ENCODE measurements at regions not wholly inside any gene's neighbourhood (a gene's known extent, or its start where the extent isn't known, plus 50 kb on each side); places are given as distances from the start of the nearest gene placed in this dataset.
"Not testable (repeated sequence)": the region's sequence is repeated elsewhere in the genome, so short reads cannot be mapped to it uniquely, and the experiment has no call there.

DNA sequence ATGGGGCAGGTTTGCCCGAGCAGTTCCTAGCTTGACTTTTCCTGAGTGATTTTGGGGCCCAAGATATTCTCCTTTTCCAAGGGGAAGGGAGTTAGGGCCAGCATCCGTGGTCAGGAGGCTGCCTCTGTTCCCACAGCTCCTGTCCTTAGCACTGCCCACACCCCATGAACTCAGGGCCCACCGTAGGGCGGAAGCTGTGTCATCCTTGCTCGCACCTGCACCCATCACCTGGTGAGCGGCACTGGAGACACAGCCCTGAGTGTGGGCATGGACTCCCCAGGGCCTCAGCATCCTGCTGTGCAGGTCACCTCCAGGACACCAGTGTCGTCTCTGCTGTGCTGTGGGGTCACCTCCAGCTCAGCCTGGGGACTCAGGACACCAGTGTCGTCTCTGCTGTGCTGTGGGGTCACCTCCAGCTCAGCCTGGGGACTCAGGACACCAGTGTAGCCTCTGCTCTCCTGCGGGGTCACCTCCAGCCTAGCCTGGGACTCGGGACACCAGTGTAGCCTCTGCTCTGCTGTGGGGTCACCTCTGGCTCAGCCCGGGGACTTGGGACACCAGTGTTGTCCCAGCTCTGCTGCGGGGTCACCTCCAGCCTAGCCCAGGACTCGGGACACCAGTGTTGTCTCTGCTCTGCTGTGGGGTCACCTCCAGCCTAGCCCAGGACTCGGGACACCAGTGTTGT, 322.9 kb downstream of the ADGRD1 start:
- DNase-seq, result no peak

GRCh38 chr12:131277186-131278091, 323.7 kb downstream of the ADGRD1 start:
- DNase-seq, result not testable (repeated sequence)

- DNase-seq, result not testable (repeated sequence)
Observed at GRCh38 chr12:131278451-131279115, 324.9 kb downstream of the ADGRD1 start.

DNA sequence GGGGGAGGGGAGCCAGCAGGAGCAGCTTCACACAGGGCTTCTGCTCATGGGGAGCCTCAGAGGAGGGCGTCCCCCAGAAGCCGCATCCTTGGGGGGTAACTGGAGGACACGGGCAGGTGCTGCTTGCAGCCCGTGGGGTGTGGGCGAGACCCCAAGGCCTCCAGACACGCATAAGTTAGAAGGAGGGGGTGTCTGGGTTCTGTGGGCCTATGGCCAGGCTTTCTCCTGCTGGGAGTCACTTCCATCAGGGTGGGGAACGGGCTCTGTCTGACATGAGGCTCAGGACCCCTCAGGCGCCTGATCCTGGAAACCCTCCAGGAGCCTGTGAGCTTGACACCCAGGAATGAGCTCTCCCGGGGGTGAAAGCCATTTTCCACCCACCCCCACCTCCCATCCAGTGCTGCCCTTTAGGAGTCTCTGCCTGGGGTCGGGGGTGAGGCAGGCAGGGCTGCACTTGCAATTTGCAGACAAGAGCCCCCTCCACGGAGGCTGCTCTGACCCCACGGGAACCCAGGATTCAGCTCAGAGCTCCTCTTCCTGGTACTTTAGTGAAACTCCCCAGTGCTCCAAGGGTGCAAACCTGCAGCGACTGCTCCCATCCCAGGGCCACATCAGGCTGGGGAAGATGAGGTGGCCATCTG, 325.7 kb downstream of the ADGRD1 start:
- DNase-seq, result no peak

GRCh38 chr12:131280426-131280825, 326.7 kb downstream of the ADGRD1 start:
- DNase-seq, result no peak

DNA sequence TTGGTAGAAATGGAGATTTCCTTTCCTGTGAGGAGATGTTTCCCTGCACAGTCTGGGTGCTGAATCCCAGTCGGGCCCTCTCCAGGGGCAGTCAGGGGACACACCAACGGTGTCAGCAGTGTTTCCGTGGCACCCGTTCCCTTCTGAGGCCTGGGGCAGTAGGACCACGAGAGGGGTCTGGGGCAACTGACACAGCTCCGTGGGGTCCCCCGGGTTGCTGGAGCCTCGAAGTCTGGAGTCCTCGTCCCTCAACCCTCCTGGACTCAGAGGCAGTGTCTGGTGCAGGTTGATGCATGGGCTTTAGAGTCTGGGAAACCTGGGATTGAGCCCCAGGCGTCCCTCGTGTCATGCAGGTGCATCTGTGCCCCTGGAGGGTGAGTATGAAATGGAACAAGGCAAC, 327.3 kb downstream of the ADGRD1 start:
- DNase-seq, result no peak

DNA sequence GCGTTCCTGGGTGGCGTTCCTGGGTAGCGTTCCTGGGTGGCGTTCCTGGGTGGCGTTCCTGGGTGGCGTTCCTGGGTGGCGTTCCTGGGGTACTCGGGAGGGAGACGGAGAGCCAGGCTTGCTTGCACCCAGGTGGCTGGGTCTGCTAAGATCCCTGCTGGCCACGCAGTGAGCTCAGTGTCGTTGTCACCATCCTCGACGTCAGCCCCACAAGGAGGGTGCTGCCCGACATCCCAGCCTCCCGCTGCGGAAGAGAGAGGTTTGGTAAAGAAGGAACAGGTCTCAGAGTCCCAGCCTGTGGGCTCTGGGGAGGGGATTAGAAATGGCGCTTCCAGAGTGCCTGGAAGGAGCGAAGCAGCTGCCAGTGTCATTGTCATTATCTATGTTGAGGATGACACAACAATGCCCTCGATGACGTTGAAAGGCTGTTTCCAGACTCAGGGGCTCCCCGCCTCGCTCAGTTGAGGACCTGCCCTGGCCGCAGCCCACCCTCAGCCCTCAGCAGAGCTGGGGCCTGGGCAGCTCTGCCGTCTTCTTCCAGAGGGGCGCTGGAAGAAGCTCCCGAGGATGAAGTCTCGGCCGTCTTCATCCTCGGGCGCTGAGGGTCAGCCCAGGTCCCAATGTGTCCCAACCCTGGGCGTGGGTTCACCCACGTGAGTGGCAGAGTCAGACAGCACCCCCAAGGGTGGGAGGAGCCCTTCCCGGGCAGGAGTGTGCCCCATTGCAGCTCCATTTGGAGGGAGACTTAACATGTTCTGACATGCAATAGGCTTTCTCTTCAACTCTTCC, 328.8 kb downstream of the ADGRD1 start:
- DNase-seq, result no peak

- no peak for DNase-seq
Observed at GRCh38 chr12:131283191-131283861, 329.6 kb downstream of the ADGRD1 start.

DNA sequence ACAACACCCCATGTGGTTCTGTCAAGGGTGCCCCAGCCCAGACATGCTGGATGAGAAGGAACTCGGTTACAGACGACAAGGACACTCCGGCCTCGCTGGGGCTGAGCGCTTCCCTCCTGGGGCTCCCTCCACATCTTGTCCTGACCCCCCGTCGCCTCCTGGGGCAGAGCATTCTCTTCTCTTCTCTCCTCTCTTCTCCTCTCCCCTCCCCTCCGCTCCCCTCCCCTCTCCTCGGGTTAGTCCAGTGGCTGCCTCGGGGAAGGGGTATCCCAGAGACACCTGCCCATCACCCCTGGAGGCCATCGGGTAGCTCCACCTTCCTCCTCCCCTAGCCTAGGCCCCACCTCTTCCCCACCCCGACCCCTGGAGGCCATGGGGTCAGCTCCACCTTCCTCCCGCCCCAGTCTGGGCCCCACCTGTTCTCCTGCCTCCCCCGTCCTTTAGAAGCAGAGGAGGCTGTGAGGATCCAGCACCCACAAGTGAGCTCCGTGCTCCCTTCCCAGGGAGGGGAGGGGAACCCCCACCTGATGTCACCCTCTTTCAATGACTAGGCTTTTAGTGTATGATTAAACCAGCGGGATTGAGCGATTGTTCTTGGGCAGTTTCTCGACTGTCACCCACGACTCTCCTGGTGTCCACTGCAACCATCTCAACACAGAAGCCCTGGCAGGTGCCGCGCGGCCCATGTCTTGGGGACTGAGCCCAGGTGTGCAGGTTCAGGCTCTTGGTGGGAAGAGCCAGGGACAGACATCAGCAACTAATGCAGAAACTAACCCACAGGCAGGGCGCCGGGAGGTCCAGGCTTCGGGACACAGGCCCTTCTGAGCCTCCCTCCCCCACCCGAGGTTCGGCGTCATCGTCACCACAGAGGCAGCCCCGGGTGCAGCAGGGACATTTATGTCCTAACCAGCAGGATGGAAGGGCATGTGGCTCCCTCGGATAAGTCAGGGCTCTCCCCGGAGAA, 330.4 kb downstream of the ADGRD1 start:
- not testable (repeated sequence) for DNase-seq

DNA sequence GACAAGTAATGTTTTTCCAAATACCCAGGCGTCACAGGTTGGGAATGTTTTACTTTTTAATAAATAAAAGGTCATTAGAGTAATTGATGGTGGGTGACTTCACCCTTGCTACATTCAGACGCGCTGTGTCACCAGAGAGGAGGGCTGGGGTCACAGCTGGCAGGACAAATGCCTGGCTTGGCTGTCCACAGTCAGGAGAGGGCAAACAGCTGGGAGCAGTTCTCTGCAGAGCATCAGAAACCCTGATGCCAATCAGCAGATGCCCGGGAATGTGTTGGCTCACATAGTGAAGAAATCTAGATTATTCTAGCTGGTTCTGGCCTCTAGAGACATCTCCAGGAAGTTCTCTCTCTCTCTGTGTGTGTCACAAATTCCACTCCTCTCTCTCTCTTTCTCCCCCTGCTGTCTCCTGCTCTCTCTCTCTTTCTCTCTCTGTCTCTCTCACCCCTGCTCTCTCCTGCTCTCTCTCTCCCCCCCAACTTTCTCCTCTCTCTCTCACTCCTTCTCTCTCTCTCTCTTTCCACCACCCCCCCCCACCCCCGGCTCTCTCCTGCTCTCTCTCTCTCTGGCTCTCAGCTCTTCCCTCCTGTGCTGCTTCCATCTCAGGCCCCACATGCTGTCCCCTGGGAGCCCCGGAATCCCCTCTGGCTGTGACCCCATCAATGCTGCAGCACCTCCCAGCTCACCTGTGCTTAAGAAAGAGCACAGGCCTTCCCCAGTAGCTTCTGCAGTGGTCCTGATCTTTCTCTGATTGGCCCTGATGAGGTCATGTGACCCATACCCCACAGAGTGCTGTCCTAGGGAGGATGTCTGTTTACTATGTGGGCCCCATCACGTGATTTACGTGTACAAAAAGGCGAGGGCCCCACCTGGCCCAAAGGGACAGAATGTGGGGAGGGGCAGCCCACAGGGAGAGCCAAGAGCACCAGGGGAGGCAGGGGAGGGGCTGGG, 331.5 kb downstream of the ADGRD1 start:
- DNase-seq, result not testable (repeated sequence)

DNA sequence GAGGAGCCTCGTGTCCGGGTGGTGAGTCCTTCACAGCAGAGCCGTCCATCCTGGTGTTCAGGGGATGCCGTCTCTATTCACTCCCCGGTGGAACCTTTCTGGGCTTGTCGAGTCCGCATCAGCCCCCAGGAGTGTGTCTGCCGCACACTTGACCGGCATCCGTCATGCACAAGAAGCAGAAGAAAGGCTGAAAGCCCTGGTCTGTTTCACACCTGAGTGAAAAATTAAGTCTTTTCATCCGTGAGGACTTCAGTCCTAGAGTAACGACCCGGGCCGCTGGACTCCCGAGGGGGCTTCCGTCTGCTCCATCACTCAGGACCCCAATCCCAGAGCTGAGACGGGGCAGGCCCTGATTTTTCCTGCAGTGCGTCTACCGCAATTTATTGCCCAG, 332.2 kb downstream of the ADGRD1 start:
- not testable (repeated sequence) for DNase-seq

- not testable (repeated sequence) for DNase-seq
Observed at GRCh38 chr12:131286301-131286700, 332.6 kb downstream of the ADGRD1 start.

DNA sequence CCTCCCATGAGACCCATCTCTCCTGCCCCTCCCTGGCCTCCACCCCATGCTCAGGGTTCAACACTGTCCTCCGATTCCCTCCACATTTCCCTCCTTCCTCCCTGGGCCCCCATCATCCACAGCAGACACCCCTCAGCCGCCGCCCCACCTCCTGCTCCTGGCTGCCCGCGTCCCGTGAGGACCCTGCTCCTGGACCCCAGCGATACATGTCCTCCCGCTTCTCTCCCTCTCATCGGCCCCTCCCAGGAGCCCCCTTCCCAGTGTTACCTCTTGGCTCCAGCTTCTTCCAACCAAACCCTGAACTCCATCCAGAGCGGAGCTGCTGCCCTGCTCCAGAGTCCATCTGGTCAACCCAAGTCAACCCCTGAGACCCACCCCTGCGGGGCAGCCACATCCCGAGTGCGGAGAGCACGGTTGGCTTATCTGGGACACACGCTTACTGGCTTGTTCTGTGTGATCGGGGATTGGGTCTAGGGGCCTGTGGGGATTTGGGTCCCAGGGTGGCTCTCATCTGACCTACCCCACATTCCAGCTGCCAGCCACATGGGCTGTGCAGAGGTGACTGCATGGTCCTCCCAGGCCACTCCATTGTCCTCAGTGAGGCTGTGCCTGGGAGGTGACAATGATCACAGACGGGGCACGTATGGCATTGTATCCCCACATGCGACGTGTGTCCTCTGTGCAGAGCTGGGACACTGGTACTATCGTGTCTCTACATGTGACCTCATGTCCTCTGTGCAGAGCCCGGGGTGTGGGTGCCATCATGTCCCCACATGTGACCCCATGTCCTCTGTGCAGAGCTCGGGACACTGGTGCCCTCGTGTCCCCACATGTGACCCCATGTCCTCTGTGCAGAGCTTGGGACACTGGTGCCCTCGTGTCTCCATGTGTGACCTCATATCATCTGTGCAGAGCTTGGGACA, 333.6 kb downstream of the ADGRD1 start:
- DNase-seq, result no peak

DNA sequence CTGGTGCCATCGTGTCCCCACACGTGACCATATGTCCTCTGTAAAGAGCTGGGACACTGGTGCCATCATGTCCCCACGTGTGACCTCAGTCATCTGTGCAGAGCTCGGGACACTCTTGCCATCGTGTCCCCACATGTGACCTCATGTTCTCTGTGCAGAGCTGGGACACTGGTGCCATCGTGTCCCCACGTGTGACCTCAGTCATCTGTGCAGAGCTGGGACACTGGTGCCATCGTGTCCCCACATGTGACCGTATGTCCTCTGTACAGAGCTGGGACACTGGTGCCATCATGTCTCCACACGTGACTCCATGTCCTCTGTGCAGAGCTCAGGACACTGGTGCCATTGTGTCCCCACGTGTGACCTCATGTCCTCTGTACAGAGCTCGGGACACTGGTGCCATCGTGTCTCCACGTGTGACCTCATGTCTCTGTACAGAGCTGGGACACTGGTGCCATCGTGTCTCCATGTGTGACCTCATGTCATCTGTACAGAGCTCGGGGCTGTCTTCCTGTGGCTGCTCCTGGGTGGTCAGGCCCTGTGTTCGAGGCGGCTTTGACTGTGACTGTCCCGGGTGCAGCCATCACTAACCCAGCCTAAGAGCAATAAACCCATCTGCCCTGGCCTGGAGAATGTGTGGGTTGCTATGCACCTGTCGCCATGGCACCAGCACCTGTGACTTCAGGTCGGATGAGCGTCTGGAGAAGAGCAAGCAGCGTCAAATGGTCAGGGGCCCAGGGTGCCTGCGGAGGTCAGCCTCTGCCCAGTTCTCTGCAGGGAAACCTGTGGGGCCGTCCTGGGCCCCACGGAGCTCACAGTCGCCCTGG, 334.4 kb downstream of the ADGRD1 start:
- DNase-seq, result no peak

DNA sequence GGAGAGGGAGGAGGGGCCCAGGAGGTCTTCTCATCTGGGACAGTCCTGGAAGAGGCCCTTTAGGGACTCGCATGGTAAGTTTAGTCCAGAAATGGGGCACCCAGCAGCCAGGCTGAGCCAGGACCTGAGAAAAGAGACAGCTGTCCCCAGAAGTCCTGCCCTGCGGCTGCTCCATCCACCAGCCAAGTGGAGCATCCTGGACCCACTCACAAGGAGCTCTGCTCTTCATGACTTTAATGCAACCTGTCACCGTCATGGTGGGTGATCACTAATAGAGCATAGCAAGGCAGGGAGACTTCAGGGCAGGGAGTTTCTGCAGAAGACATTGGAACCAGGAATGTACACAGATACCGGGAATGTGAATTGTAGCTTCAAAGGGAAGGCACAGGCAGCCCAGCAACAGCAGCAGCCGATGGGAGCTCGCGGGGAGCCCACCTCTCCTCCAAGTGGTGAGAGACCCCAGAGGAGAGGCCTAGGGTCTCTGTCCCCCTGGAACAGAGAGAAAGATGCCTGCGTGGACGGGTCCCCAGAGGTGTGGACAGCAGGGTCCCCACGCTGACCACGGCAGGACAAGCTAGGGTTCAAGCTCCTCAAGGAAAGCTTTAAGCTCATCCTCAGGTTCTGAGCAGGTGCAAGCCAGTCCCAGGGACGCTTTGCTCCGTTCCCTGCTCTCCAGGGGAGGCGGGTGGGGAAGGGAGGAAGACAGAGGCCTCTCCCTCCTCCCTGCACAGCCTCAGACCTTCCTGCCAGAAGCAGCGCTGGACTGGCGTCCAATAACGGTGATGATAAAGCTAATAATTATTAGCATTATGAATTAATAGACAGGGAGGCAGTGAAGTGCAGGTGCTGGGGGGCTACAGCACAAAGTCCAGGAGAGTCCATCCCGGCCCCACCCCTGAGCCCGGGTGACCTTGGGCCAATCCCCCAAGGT, 335.3 kb downstream of the ADGRD1 start:
- DNase-seq, result not testable (repeated sequence)

DNA sequence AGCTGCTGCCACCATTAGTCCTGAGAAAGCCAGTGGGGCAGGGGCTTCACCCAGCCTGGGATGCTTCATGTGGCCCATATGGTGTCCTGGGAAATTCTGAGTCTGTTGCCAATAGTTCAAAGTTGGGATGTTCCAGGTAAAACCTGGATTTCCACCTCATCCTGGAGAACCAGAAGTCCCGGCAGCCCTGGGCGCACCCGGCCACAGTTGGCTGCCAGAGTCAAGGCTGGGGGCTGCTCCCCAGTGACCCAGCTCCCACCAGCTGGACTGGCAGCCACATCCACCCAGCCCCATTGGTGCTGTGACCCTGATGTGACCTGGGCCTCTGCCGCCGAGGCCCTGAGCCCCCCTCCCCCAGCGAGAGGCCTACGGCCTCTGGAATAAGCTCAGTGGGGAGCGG, 336.1 kb downstream of the ADGRD1 start:
- not testable (repeated sequence) for DNase-seq
